Activated CD8-positive, alpha-beta memory T cell treated with anti-CD3 and anti-CD28 coated beads, Interleukin-2, amount 50 U/mL, for 24 hours (primary cell): ENCODE measurements at regions not wholly inside any gene's neighbourhood (a gene's known extent, or its start where the extent isn't known, plus 50 kb on each side); places are given as distances from the start of the nearest gene placed in this dataset.
"Not testable (repeated sequence)": the region's sequence is repeated elsewhere in the genome, so short reads cannot be mapped to it uniquely, and the experiment has no call there.

Source experiments
- DNase-seq: peaks from one replicate; pipeline ENCODE4 v3.0.0-alpha.2; 2020; ENCODE audit errors: extremely low read depth

GRCh38 chr19:37303591-37304171 is 67.2 kb upstream of the ZNF527 start:
- no peak for DNase-seq

- DNase-seq: no peak
Measured at GRCh38 chr19:37304190-37304883, 66.6 kb upstream of the ZNF527 start.

GRCh38 chr19:37304884-37305255 is 66.0 kb upstream of the ZNF527 start:
- no peak for DNase-seq

- DNase-seq: no peak
Measured at GRCh38 chr19:37306383-37306963, 64.4 kb upstream of the ZNF527 start.

GRCh38 chr19:37309834-37310575 is 60.9 kb upstream of the ZNF527 start:
- DNase-seq: no peak

GRCh38 chr19:37312531-37313334 is 58.2 kb upstream of the ZNF527 start:
- not testable (repeated sequence) for DNase-seq

- DNase-seq: no peak
Measured at GRCh38 chr19:37313335-37313627, 57.6 kb upstream of the ZNF527 start.

- peak; percentile 88 for DNase-seq
Measured at GRCh38 chr19:37317403-37318209, 53.3 kb upstream of the ZNF527 start.

GRCh38 chr19:37320988-37321387 is 49.9 kb upstream of the ZNF527 start:
- DNase-seq: not testable (repeated sequence)
